Stimulated activated CD4-positive, alpha-beta T cell treated with anti-CD3 and anti-CD28 coated beads, TNF-alpha, amount 100 ng/mL, for 4 hours (primary cell): ENCODE measurements at regions not wholly inside any gene's neighbourhood (a gene's known extent, or its start where the extent isn't known, plus 50 kb on each side); places are given as distances from the start of the nearest gene placed in this dataset.

ENCODE experiments used
- DNase-seq, 3 experiments: peaks; one replicate each; pipeline ENCODE4 v3.0.0-alpha.2; 2020; ENCODE audit warnings: low read depth in 3 of 3

DNA sequence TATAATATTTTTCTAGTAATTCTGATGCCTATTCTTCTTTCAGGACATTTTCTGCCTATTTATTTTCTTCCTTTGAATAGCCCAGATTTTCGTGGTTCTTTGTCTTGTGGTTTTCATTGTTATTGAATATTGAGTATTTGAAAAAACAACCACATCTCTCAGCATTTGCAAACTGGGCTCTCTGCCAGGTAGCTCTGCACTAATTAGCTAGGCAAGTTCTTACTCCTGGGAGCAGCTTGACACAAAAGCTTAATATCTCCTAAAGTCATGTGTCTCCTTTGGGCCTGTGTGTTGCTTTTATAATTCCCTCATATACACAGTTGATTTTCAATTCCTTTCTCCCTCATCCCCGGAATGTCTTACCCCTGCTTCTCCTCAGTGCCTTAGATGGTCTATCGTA, 413.5 kb upstream of the GRIA3 start:
- DNase-seq, result no peak

DNA sequence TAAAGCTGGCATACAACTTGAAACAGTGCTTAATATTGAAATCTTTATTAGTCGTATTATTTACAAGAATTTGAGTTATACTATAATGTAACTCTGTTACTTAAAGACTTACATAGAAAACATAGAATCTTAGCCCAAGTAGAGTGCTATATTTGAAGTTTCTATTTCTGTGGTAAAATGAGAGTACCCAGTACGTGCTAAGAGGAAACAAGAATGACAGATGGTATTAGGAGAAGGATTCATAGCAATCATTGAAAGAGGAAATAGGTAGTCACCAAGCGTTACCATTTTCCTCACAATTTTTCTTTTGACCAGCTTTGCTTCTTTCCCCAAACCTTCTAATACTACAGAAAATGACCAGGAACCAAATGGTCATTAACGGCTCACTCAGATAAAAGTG, 412.1 kb upstream of the GRIA3 start:
- no peak for DNase-seq

DNA sequence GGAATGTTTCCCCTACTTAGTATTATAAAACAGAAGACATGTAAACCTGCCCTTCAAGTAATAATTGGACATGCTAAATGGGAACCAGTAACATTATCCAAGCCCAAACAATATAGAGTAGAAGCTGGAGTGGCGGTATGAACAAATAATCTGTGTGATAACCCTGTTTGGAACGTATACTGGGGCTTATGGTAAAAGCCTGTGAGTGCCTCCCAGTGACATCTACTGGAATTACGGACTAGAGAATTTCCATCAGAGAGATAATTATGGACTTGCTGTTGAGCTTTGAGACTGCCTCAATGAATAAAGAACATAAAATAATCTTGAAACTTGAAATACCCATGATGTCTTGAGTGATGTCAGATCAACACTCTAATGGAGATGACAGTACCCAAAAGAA, 406.3 kb upstream of the GRIA3 start:
- DNase-seq, result no peak

DNA sequence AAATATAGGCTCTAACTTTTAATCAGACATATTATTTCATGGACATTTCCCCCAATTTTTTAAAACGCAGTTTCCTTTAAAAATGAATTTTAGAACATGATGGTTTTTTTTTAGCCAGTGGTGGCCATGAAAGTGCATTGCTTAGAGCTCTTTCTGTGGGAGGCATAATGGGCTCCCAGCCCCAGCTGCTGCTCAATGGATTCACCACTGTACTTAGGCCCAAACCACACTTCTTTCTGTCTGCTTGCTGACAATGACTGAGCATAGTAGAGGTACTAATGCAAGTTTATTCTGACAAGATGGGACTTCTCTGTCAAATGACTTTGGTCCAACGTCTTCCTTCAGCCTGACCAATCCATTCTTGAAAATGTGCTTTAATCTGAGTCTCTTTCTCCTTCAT, 400.2 kb upstream of the GRIA3 start:
- no peak for DNase-seq

DNA sequence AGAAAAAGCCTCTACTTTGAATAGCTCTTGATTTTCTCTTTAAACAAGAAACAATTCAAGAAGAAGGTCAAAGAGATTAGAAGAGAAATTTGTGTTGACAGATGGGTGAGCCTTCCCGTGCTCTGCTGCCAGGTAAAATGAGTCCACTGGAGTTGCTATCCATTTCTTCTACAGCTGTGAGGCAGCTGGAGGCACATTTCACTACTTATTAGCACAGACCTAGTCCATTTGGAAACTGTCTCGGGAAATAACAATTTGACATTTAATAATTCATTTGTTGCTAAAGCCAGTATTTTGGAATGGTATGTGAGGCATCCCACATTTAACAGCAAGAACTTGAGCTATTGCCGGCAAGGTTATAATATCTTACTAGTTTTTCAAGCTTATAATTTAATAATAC, 396.8 kb upstream of the GRIA3 start:
- DNase-seq, result no peak

DNA sequence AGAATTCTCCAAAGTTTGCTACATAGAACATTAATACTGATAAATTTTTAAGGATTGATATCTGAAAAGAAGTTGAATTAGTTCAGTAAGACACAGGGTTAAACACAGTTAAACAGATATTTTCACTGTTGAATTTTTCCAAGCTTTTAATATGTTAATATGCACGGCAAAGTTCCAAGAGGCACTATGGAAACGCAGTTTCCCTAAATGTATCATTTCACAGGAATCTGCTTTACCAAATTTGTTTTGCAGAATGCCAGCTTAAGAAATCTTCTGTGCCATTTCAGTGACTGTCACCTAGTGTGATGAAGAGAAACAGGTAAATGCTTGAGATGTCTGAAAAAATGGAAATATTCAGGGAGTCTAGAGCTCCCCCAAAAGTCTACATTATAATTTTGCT, 395.9 kb upstream of the GRIA3 start:
- no peak for DNase-seq

DNA sequence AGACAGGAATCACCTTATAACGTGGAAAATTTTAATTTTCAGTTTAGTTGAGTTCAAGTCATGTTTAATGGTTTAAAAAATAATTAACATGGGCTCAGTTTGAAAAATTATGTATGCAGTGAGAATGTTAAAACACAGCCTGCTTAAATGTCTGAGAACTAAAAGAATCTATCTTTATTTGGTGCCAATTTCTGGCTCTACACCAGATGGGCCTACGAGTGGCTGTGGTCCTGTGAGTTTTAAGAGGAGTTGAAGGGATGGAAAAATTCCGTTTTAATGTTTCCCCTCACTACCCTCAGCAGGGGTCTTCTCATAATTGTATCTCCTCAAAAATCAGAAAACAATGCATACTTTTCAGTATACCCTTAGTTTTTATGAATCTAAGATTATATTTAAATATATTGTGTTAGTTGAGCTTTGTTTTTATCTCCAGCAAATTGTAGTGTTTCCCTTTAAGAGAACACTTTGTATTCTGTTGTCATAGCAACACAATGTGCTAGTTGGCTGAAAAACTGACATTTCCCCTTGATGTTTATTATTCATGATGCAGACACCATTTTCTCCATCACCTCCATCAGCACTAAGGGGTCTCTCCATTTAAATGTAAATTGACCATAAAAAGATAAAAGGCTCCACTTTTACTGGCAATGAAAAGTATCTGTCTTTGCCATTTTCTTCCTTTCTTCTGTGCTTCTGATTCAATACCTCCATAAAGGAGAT, 393.5 kb upstream of the GRIA3 start:
- DNase-seq, result no peak

DNA sequence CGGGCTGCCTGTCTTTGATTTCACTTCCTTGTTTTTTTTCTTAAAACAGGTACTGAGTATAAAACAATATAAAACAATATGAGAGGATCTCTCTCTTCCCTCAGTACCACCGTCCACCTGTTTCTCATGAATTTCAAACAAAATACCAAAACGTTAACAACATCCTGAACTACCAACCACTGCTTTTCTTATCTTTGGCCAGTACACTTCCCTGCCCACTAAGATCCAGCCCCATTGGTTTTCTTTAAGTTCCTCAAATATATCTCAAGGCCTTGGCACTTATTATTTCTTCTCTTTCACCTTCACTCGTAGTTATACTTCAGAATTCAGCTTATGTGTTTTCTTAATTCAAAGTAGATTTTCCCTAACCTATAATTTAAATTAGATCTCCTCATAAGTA, 370.2 kb upstream of the GRIA3 start:
- no peak for DNase-seq

DNA sequence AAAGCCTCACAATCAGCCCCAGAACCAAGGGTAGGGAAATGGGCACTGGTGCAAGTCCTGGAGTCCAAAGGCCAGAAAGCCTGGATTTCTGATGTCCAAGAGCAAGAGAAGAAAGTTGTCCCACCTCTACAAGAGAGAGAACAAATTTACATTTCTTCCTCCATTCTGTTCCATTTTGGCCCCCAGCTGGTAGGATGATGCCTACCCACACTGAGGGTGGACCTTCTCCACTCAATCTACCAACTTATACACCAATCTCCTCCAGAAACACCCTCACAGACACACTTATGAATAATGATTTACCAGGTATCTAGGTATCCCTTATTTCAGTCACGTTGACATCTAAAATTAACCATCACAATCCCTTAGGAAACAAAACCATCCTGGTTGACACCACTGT, 367.8 kb upstream of the GRIA3 start:
- DNase-seq, result no peak

DNA sequence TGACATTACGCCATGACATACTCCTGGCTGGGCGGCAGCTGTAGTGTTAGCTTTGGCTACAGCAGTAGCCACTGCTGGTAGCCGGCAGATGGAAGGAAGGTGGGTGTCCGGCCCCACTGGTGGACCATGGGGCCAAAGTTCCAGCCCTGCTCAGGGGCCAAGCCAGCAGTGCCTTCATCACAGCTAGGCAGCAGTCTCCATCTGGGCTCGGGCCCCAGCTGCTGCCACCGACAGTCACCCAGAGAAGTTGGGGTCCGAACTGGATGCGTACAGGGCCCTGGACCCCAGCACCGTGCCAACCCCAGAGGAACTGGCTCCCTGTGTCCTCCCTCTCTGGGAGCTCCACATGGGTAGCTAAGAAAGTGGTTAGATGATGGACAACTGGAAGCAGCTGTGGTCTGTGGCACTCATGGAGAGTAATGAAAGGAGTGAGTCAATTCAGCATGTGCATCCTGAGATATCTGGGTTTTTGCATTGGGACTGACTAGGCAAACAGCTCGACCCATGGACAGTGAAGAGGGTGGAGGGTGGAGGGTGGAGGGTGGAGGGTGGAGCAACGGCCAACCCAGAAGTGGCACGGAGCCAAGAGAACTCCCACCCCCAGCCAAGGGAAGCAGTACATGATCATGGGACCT, 366.6 kb upstream of the GRIA3 start:
- DNase-seq, result no peak

DNA sequence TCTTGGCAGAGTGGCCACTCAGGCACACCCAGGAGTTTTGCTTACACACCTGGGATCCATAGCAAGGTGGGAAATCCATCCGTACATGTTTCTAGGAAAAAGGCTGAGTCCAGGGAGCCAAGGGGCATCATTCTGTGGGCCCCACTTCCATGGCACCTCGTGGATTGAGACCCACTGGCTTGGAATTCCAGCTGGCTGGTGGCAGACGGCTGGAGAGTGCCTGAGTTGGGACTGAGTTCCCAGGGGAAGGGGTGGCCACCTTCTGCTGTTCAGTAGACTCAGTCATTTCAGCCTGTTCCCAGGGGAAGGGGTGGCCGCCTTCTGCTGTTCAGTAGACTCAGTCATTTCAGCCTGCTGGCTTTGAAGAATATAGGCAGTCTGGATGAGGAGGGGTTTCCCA, 366.0 kb upstream of the GRIA3 start:
- no peak for DNase-seq

DNA sequence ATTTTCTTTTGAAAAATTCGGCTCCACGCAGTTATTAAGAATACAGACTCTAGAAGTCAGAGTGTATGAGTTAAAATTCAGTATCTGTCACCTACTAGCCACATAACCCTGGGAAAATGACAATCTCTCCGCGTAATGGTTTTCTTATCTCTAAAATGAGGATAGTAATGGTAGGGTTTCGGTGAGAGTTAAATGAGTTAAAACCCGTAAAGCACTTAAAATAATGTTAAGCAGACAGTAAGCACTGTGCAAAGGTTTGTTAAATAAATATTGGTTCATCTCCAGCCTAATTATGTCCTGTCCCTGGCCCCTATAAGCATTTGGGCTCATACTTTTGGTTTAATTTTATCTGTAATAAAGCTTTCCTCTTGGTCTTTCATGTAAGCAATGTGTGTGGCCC, 350.8 kb upstream of the GRIA3 start:
- no peak for DNase-seq

DNA sequence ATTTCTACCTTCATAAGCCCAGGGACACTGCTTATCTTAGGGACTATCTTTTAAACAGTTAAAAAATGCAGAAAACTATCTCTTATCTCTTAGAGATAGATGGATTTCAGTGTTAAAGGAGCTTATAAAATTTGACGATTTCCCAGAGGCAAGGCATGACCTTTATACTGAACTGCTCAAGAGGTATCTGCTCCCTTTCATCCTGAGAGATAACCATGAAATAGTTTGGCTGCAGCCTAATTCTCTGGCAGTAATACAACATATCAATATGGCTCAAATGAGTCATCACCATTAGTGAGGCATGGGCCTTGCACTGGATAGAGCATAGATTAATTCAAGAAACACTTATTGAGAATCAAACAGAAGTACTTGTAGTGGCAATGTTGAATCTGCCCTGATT, 348.2 kb upstream of the GRIA3 start:
- DNase-seq, result no peak

DNA sequence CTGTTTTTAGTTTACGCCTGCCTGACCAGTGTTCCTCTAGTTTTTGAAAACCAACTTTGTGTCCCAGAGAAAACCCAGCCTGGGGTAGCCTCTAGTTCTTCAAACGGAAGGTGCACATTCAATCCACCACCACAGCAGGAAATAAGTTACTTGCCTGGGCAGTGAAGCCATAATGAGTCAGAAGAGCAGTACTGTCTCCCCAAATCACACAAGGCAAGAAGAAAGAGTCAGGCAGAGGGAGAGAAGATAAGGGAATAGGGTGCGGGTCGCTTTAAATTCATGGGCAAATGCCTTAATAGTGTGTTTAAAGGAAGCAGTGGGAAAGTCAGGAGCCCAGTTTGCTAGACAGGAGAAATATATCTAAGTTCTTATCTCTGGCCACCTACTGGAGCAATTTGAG, 333.8 kb upstream of the GRIA3 start:
- DNase-seq, result no peak

DNA sequence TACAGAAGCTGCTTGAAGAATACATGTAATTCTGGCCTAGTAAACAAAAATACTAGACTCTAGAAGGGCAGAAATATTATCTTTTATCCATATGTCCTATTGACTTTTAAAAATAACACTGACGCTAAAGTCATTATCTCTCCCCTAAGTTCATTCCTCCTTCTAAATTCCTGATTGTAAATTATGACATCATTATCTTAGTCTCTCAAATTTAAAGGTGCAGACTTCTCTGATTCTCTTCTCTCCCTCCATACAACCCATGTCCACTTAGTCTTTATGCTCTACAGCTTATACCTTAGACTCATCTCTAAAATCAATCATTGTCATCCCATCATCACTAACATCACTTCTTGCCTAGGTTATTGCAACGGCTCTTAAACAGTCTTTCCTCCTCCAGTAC, 327.9 kb upstream of the GRIA3 start:
- DNase-seq, result no peak

DNA sequence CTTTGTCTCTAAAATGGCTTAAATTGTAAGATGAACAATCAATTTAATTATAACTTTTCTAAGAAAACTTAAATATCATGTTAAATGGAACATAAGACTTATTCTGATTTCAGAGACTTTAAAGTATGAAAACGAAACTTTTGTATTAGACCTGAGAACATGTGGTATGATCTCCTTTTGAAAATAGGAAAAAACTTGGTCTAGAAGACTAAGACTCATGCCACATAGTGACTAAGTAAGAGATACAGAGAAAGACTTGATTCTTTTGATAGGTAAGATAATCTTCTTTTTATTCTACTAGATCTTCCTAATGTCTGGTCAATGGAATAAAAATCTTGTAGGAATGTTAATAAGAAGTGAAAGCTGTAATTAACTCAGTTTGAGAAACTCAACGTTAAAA, 326.3 kb upstream of the GRIA3 start:
- DNase-seq, result no peak

DNA sequence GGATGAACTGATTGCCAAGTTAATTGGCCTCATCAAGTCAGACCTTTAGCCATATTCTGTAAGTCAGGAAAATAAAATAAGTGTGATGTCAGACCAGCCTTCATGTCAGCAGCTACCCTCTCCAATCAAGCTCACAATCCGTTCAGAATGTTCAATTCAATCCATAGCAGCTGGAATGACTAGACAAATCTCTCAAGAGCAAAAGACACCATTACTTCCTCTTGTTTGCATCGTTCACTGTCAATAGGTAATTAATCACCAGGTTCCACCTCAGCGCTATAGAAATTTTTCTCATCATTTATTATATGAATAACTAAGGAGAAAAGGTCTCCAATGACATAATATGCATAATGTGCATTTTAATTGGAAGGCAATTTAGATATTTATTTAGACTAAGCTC, 321.0 kb upstream of the GRIA3 start:
- DNase-seq, result no peak

DNA sequence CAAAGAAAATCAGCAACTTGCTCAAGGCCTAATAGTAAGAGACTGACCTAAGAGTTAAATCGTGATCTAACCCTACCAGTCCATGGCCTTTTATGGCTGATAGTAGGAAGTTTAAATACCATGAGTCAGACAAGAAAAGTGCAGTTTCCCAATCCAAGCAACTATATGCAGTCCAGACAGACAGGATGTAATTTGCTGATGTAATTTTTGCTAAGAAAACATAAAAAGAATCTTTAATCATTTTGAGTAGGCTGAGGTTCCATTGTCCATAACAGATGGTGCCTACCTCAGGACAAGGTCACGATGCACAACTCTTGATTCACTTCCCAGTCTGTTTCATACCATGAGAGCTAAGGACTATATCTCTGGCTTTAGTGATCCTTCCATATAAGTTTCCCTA, 317.5 kb upstream of the GRIA3 start:
- no peak for DNase-seq

DNA sequence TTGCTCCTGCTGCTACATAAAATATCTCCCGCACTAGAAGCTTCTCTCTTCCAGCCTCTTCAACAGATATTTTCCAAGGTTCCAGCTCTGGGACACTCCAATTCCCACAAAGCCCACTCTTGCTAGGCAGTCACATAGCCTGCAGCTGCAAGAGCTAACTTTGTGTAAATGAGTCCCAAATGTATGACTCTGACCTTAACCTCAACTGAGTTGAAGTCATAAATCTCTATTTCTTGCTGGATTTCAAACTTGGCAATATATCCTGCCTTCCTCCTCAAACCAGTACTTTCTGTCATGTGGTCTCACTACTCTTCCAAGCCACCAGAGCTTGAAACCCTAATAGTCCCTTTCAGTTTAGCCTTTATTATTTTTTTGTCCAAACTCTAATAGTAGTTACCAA, 315.4 kb upstream of the GRIA3 start:
- no peak for DNase-seq

DNA sequence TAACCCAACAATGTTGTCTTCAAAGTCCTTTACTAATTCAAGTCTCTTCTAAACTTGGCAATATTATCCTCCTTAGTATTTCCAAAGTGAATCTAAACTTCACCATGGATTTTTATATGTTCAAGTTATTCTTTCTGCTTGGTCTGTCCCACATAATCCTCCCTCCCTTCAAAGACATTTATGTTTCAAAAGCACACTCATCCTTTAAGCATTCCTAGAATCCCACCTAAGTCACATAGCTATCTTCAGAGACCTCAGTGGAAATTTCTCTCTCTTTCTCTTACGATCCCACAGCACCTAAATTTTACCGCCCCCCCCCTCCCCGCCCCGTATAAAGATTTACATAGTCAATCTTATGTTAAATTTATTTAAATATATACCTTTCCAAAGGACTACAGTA, 314.9 kb upstream of the GRIA3 start:
- no peak for DNase-seq

DNA sequence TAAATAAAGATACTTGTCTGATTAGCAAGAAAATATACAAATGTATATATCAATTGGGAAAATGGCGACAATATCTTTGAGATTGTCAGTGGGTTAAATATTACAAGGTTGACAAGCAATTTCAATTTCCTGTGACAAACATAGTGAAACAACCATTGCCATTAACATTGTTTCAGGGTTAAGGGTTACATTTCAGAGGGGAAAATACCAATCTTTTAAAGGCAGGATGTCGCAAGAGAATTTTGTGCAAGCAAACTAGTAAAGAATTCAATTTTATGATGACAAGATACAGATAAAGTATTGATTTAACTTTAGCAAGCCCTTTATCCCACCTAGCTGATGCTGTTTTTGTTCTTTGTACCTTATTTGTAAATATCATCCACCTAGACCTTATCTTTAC, 305.8 kb upstream of the GRIA3 start:
- DNase-seq, result no peak

DNA sequence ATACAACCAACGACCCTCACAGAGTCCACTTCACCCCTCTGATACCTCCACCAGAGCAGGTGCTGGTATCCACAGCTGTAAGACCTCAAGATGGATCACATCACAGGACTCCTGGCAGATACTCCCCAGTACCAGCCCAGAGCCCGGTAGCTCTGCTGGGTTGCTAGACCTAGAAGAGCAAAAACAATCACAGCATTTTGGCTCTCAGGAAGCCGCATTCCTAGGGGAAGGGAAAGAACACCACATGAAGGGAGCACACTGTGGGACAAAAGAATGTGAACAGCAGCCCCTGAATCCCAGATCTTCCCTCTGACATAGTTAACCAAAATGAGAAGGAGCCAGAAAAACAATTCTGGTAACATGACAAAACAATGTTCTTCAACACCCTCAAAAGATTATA, 303.1 kb upstream of the GRIA3 start:
- DNase-seq, result no peak

DNA sequence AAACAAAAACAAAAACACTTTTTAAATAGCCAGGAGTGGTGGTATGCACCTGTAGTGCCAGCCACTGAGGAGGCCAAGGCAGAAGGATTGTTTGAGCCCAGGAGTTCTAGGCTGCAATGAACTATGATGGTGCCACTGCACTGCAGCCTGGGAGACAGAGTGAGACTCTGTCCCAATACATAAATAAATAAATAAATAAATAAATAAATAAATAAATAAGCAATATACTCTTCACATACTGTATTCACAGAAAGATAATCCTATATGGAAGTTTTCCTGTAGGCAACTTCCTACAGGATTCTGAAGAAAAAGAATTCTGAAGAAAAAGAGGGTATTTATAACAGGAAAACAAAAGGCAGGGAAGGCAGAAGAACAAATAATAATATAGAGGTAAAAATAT, 293.3 kb upstream of the GRIA3 start:
- no peak for DNase-seq

DNA sequence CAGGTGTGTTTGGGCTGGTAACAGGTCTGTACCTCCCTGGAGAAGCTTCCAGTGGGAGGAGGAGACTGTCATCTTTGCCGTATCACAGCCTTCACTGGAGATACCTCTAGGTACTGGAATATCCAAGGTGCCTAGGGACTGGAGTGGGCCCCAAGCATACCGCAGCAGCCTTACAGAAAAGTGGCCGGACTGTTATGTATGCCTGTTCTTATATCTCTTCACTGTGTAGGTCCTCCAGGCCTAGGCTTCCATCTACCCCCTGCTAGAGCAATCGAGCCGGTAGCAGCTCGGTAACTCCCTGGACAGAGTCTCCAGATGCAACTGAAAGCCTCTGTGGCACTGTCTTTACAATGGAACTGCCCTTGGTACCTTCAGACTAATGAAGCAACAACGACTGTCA, 277.4 kb upstream of the GRIA3 start:
- DNase-seq, result no peak
